Suppressor macrophage treated with lipopolysaccharide for 4 hours (primary cell): ENCODE measurements at regions not wholly inside any gene's neighbourhood (a gene's known extent, or its start where the extent isn't known, plus 50 kb on each side); places are given as distances from the start of the nearest gene placed in this dataset.
"Not testable (repeated sequence)": the region's sequence is repeated elsewhere in the genome, so short reads cannot be mapped to it uniquely, and the experiment has no call there.

Experiments
- DNase-seq: peaks from one replicate; pipeline ENCODE4 v3.0.0-alpha.2; 2020

- DNase-seq, result no peak
Observed at GRCh38 chr2:192444286-192444838, 249.6 kb upstream of the TMEFF2 start.

- DNase-seq, result no peak
Observed at GRCh38 chr2:192443831-192444230, 249.1 kb upstream of the TMEFF2 start.

- DNase-seq, result no peak
Observed at GRCh38 chr2:192438239-192438638, 243.5 kb upstream of the TMEFF2 start.

- DNase-seq, result no peak
Observed at GRCh38 chr2:192437653-192438052, 242.9 kb upstream of the TMEFF2 start.

GRCh38 chr2:192424243-192424642 lies 229.5 kb upstream of the TMEFF2 start:
- DNase-seq, result no peak

GRCh38 chr2:192419786-192420185 lies 225.1 kb upstream of the TMEFF2 start:
- DNase-seq, result no peak

- no peak for DNase-seq
Observed at GRCh38 chr2:192416060-192416459, 221.3 kb upstream of the TMEFF2 start.

GRCh38 chr2:192414794-192415193 lies 220.1 kb upstream of the TMEFF2 start:
- DNase-seq, result no peak

GRCh38 chr2:192413812-192414681 lies 219.3 kb upstream of the TMEFF2 start:
- no peak for DNase-seq

- not testable (repeated sequence) for DNase-seq
Observed at GRCh38 chr2:192412866-192413265, 218.1 kb upstream of the TMEFF2 start.

- no peak for DNase-seq
Observed at GRCh38 chr2:192412394-192412793, 217.7 kb upstream of the TMEFF2 start.

GRCh38 chr2:192411755-192412154 lies 217.0 kb upstream of the TMEFF2 start:
- DNase-seq, result no peak

GRCh38 chr2:192410319-192410718 lies 215.6 kb upstream of the TMEFF2 start:
- no peak for DNase-seq

- no peak for DNase-seq
Observed at GRCh38 chr2:192407692-192408091, 213.0 kb upstream of the TMEFF2 start.

- DNase-seq, result no peak
Observed at GRCh38 chr2:192398236-192398635, 203.5 kb upstream of the TMEFF2 start.

GRCh38 chr2:192394605-192395004 lies 199.9 kb upstream of the TMEFF2 start:
- DNase-seq, result no peak

GRCh38 chr2:192391041-192391440 lies 196.3 kb upstream of the TMEFF2 start:
- DNase-seq, result no peak

GRCh38 chr2:192390401-192390800 lies 195.7 kb upstream of the TMEFF2 start:
- DNase-seq, result no peak

GRCh38 chr2:192384191-192384590 lies 189.5 kb upstream of the TMEFF2 start:
- not testable (repeated sequence) for DNase-seq

- no peak for DNase-seq
Observed at GRCh38 chr2:192381082-192381481, 186.3 kb upstream of the TMEFF2 start.

GRCh38 chr2:192379736-192380135 lies 185.0 kb upstream of the TMEFF2 start:
- no peak for DNase-seq

- DNase-seq, result no peak
Observed at GRCh38 chr2:192377173-192377572, 182.4 kb upstream of the TMEFF2 start.

- no peak for DNase-seq
Observed at GRCh38 chr2:192373754-192374153, 179.0 kb upstream of the TMEFF2 start.

GRCh38 chr2:192373221-192373620 lies 178.5 kb upstream of the TMEFF2 start:
- no peak for DNase-seq

GRCh38 chr2:192369969-192370368 lies 175.2 kb upstream of the TMEFF2 start:
- DNase-seq, result no peak
